K562 (cell line): ENCODE measurements at regions not wholly inside any gene's neighbourhood (a gene's known extent, or its start where the extent isn't known, plus 50 kb on each side); places are given as distances from the start of the nearest gene placed in this dataset.

Experiments used
- ATAC-seq: fragments of 200-7000 bp; cut with Tn5 transposase; 3 replicates; pipeline ENCODE4 v1.9.1; 2020; ENCODE audit warnings: moderate library complexity
- BruUV-seq: library from RNA; stranded (reverse); fragments of 400-500 nt; replicated peaks from 2 replicates; lab custom pipeline; 2021; lab: Mats Ljungman, UMichigan
- CTCF ChIA-PET: fragments of 300-600 bp; formaldehyde crosslinking; extraction: SDS; loops from one replicate; lab custom pipeline; 2021; ENCODE audit warnings: low intra/inter-chr PET ratio; lab: Yijun Ruan, JAX
- POLR2A ChIA-PET: fragments of 300-600, 350-650 bp; sonication (Branson Sonifier 250); formaldehyde crosslinking; extraction: SDS; loops from one replicate; lab custom pipeline; 2021; ENCODE audit warnings: antibody characterized with exemption, inconsistent platforms; lab: Yijun Ruan, JAX
- DNase-seq, 4 experiments: peaks; one replicate each; pipeline versions ENCODE4 v3.0.0 to v3.0.0-alpha.2; 2011 to 2018; ENCODE audit warnings: low spot score in 3 of 4, mixed read lengths in 3 of 4; ENCODE audit errors: extremely low read depth in 1 of 4
- FAIRE-seq: peaks from 2 replicates; lab custom pipeline; 2011; peaks lifted over from hg19 to GRCh38; lab: Jason Lieb, UNC
- H2AFZ ChIP-seq: 2 replicates; pipeline ENCODE4 v1.6.0; 2011; ENCODE audit warnings: low read depth, low read length, control low read depth, inconsistent platforms
- H3K27ac ChIP-seq: fragments of 200-600 bp; 3 replicates; pipeline ENCODE4 v1.8.0; 2011; ENCODE audit warnings: low read depth, mild to moderate bottlenecking, control low read depth, inconsistent platforms, low read length, moderate library complexity, mixed read lengths; ENCODE audit errors: extremely low read depth
- H3K27me3 ChIP-seq, 2 experiments: fragments of 300-600 bp in 1 of 2; 2 replicates in 1 of 2; 3 replicates in 1 of 2; pipeline versions ENCODE4 v1.6.0 to v1.8.0; 2011; ENCODE audit warnings: inconsistent platforms in 2 of 2, low read length in 2 of 2, mild to moderate bottlenecking in 1 of 2, mixed read lengths in 1 of 2, moderate library complexity in 1 of 2; ENCODE audit not compliant: control insufficient read depth in 2 of 2, insufficient read depth in 2 of 2
- H3K36me3 ChIP-seq: fragments of 300-600 bp; 3 replicates; pipeline ENCODE4 v1.8.0; 2011; ENCODE audit warnings: mild to moderate bottlenecking, low read length, inconsistent platforms; ENCODE audit not compliant: control insufficient read depth, insufficient read depth
- H3K4me1 ChIP-seq, 2 experiments: fragments of 200-600 bp in 1 of 2; replicated peaks in 1 of 2; 2 replicates in 1 of 2; 3 replicates in 1 of 2; pipeline versions ENCODE4 v1.5.1 to v1.8.0; 2011; ENCODE audit warnings: inconsistent platforms in 2 of 2, low read length in 2 of 2, mild to moderate bottlenecking in 1 of 2, mixed read lengths in 1 of 2, moderate library complexity in 1 of 2; ENCODE audit not compliant: control insufficient read depth in 2 of 2, insufficient read depth in 2 of 2
- H3K4me2 ChIP-seq: 2 replicates; pipeline ENCODE4 v1.6.1; 2011; ENCODE audit warnings: low read length, control low read depth, inconsistent platforms, mixed read lengths; ENCODE audit not compliant: insufficient read depth
- H3K4me3 ChIP-seq: fragments of 200-600 bp; sonication (generic), shearing (Covaris generic); 2 replicates; pipeline ENCODE4 v1.5.1; 2016; ENCODE audit warnings: control low read depth, inconsistent platforms
- H3K79me2 ChIP-seq: fragments of 200-600 bp; 3 replicates; pipeline ENCODE4 v1.8.0; 2011; ENCODE audit warnings: low read length, inconsistent platforms; ENCODE audit not compliant: control insufficient read depth, insufficient read depth
- H3K9ac ChIP-seq, 2 experiments: 2 replicates each; pipeline versions ENCODE4 v1.6.0 to v1.6.1; 2011; ENCODE audit warnings: low read depth in 2 of 2, low read length in 2 of 2, control low read depth in 1 of 2, inconsistent platforms in 1 of 2, mild to moderate bottlenecking in 1 of 2, mixed read lengths in 1 of 2; ENCODE audit not compliant: insufficient read depth in 1 of 2
- H3K9me1 ChIP-seq: one replicate; pipeline ENCODE4 v1.6.0; 2011; ENCODE audit warnings: inconsistent platforms, mild to moderate bottlenecking, low read length, moderate library complexity; ENCODE audit not compliant: control insufficient read depth, insufficient read depth
- H3K9me3 ChIP-seq: replicated peaks from 2 replicates; pipeline ENCODE4 v1.5.1; 2011; ENCODE audit warnings: low read depth, low read length, inconsistent platforms; ENCODE audit not compliant: control insufficient read depth, insufficient read depth
- H4K20me1 ChIP-seq: replicated peaks from 2 replicates; pipeline ENCODE4 v1.6.1; 2011; ENCODE audit warnings: low read length, inconsistent platforms, mixed read lengths; ENCODE audit not compliant: control insufficient read depth, insufficient read depth
- CEBPG ChIP-seq, 3 experiments: fragments of 200-800 bp in 1 of 3; sonication (Bioruptor generic) in 1 of 3; sonication (generic) in 1 of 3; formaldehyde crosslinking in 1 of 3; IDR thresholded peaks in 2 of 3; conservative IDR thresholded peaks in 1 of 3; 2 replicates each; pipeline versions ENCODE4 v1.6.1 to v1.8.0; 2016 to 2022; ENCODE audit warnings: missing compliant biosample characterization in 2 of 3, missing genetic modification characterization in 2 of 3, mild to moderate bottlenecking in 1 of 3, missing genetic modification reagents in 1 of 3
- E2F6 ChIP-seq, 2 experiments: IDR thresholded peaks; 2 replicates each; pipeline ENCODE4 v1.6.1; 2011; ENCODE audit warnings: borderline replicate concordance in 1 of 2, control low read depth in 1 of 2, low read depth in 1 of 2, low read length in 1 of 2, mild to moderate bottlenecking in 1 of 2, mixed read lengths in 1 of 2, moderate library complexity in 1 of 2; ENCODE audit not compliant: insufficient read depth in 1 of 2, insufficient read length in 1 of 2, poor library complexity in 1 of 2, severe bottlenecking in 1 of 2; ENCODE audit errors: extremely low read depth in 1 of 2
- HNRNPLL ChIP-seq: fragments of 200-400 bp; formaldehyde crosslinking; IDR thresholded peaks from 2 replicates; pipeline ENCODE4 v1.6.1; 2017; ENCODE audit warnings: low read length, low read depth, mild to moderate bottlenecking; ENCODE audit not compliant: poor library complexity, severe bottlenecking
- TCFL5 ChIP-seq: fragments of 250-450 bp; sonication (Bioruptor Pico); conservative IDR thresholded peaks from 2 replicates; pipeline ENCODE4 v1.6.1; 2021; ENCODE audit warnings: mild to moderate bottlenecking, moderate library complexity, matching md5 sums
- ZBTB2 ChIP-seq: fragments of 450-650 bp; IDR thresholded peaks from 2 replicates; pipeline ENCODE4 v1.6.1; 2016; ENCODE audit warnings: antibody characterized with exemption
- WGBS: fragments of 100-300 bp; shearing (Covaris generic); methylation state at CpG from one replicate; pipeline ENCODE4 v1.1.6; 2016; ENCODE audit warnings: low coverage, mixed read lengths; ENCODE audit not compliant: insufficient coverage; ENCODE audit errors: missing lambda C conversion rate; 5-methylcytosine and 5-hydroxymethylcytosine counted together
- in situ Hi-C: fragments of 300-500 bp; cut with MboI; formaldehyde crosslinking; loops from 4 replicates; pipeline ENCODE4 v1.15.0; 2018; ENCODE audit warnings: inconsistent platforms, mixed read lengths
- intact Hi-C: fragments of 100-400 bp; cut with micrococcal nuclease; formaldehyde crosslinking; loops from 2 replicates; pipeline ENCODE4 v1.14.2; 2022
- TF ChIP-seq, protein P1 (sequence below): fragments of 450-650 bp; IDR thresholded peaks from 2 replicates; pipeline ENCODE4 v1.7.0; 2016; ENCODE audit warnings: borderline replicate concordance

GRCh38 chr12:25056011-25056410 lies 107.1 kb upstream of the BCAT1 start (continued):
- TF ChIP-seq, protein P1, sequence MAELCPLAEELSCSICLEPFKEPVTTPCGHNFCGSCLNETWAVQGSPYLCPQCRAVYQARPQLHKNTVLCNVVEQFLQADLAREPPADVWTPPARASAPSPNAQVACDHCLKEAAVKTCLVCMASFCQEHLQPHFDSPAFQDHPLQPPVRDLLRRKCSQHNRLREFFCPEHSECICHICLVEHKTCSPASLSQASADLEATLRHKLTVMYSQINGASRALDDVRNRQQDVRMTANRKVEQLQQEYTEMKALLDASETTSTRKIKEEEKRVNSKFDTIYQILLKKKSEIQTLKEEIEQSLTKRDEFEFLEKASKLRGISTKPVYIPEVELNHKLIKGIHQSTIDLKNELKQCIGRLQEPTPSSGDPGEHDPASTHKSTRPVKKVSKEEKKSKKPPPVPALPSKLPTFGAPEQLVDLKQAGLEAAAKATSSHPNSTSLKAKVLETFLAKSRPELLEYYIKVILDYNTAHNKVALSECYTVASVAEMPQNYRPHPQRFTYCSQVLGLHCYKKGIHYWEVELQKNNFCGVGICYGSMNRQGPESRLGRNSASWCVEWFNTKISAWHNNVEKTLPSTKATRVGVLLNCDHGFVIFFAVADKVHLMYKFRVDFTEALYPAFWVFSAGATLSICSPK: no peak
- TF ChIP-seq HNRNPLL: no peak
- TF ChIP-seq TCFL5 (CRISPR knock-in tag): no peak
- no peak for TF ChIP-seq E2F6 (IDR thresholded peaks at IDR 0.05; ENCODE audit: borderline replicate concordance in 1 of 2, extremely low read depth in 1 of 2, insufficient read depth in 1 of 2, insufficient read length in 1 of 2, low read depth in 1 of 2, low read length in 1 of 2, poor library complexity in 1 of 2, severe bottlenecking in 1 of 2)

GRCh38 chr12:25054783-25055144 lies 105.9 kb upstream of the BCAT1 start:
- intact Hi-C loops (loop anchor here (10.0 kb wide), 1 partner anchor 60 kb away; no protein-coding TSS in a partner anchor), in situ Hi-C loops (no loop called here)
- Histone ChIP-seq H3K4me3 (no peak overlapping the region), H4K20me1 (no peaks in the 10 kb centered on the region), H3K79me2 (no peaks in the 10 kb centered on the region), H3K4me1 (no peaks in the 10 kb centered on the region; a peak in 2 of 5 replicates), H3K9me1 (no peaks in the 10 kb centered on the region), H3K9me3 (no peaks in the 10 kb centered on the region), H2AFZ (no peak overlapping the region), H3K27ac (no peak overlapping the region), H3K27me3 (peaks cover 3 to 4% of the 10 kb centered on the region in 2 experiments; a peak in 2 of 5 replicates), H3K36me3 (no peaks in the 10 kb centered on the region), H3K4me2 (no peak overlapping the region), H3K9ac (no peak overlapping the region)
- ATAC-seq (no peak), FAIRE-seq (peak; percentile 56), DNase-seq (peak in 1 of 4 experiments; percentile 23)
- TF ChIP-seq CEBPG (CRISPR knock-in tag; IDR thresholded peaks at IDR 0.05) (no peak), CEBPG (tag; conservative IDR thresholded peaks at IDR 0.05 in 1 of 2, IDR thresholded peaks at IDR 0.05 in 1 of 2) (0 out of 4 replicates have a peak, but pooled peaks of 1 of the 2 experiments have one; percentile 7), ZBTB2 (no peak)
- POLR2A ChIA-PET: no interaction called here
- CTCF ChIA-PET: no interaction called here
- 2% methylated on average over 5 of the region's 5 CpGs for WGBS
- BruUV-seq: no TSS peak
